CD4-positive, alpha-beta T cell (primary cell): ENCODE measurements at regions not wholly inside any gene's neighbourhood (a gene's known extent, or its start where the extent isn't known, plus 50 kb on each side); places are given as distances from the start of the nearest gene placed in this dataset.

Source experiments
- ATAC-seq: fragments of 200-7000 bp; cut with Tn5 transposase; one replicate; pipeline ENCODE4 v1.10.0; 2022; ENCODE audit warnings: mild to moderate bottlenecking; ENCODE audit not compliant: poor library complexity
- CTCF ChIA-PET: fragments of 350-600 bp; sonication (Branson Sonifier 250); formaldehyde crosslinking; loops from one replicate; lab custom pipeline; 2021; ENCODE audit warnings: antibody characterized with exemption, inconsistent platforms; lab: Charles Lee
- POLR2A ChIA-PET: fragments of 350-600 bp; sonication (Branson Sonifier 250); formaldehyde crosslinking; loops from one replicate; lab custom pipeline; 2021; ENCODE audit warnings: antibody characterized with exemption, inconsistent platforms; lab: Charles Lee
- DNase-seq, 14 experiments: peaks; one replicate each; pipeline ENCODE4 v3.0.0-alpha.2; 2013 to 2020; ENCODE audit warnings: mixed read lengths in 2 of 14
- H3K27ac ChIP-seq, 2 donors: one replicate each; pipeline versions ENCODE4 v1.5.1 to v1.7.0; 2013; ENCODE audit warnings: low read length in 2 of 2, low read depth in 1 of 2, mild to moderate bottlenecking in 1 of 2
- H3K27me3 ChIP-seq, 2 experiments: 1 replicate in 1 of 2; 2 replicates in 1 of 2; pipeline versions ENCODE4 v1.6.1 to v1.7.0; 2013; ENCODE audit warnings: low read length in 2 of 2, control low read depth in 1 of 2, mild to moderate bottlenecking in 1 of 2, moderate library complexity in 1 of 2; ENCODE audit not compliant: insufficient read depth in 2 of 2, control insufficient read depth in 1 of 2
- H3K36me3 ChIP-seq: one replicate; pipeline ENCODE4 v1.6.1; 2013; ENCODE audit warnings: low read length, control low read depth; ENCODE audit not compliant: insufficient read depth
- H3K4me1 ChIP-seq: one replicate; pipeline ENCODE4 v1.6.1; 2013; ENCODE audit warnings: low read length, control low read depth; ENCODE audit not compliant: insufficient read depth
- H3K4me3 ChIP-seq: one replicate; pipeline ENCODE4 v1.5.1; 2013; ENCODE audit warnings: mild to moderate bottlenecking, low read length, moderate library complexity
- H3K9me3 ChIP-seq, 2 experiments: 1 replicate in 1 of 2; 2 replicates in 1 of 2; pipeline versions ENCODE4 v1.6.1 to v1.7.0; 2013; ENCODE audit warnings: low read length in 2 of 2, mild to moderate bottlenecking in 2 of 2, control low read depth in 1 of 2, moderate library complexity in 1 of 2; ENCODE audit not compliant: control insufficient read depth in 1 of 2, insufficient read depth in 1 of 2
- H3K27ac Mint-ChIP-seq: one replicate; pipeline ENCODE4 v1.8.0; 2020; ENCODE audit warnings: mixed read lengths
- H3K27me3 Mint-ChIP-seq: one replicate; pipeline ENCODE4 v1.8.0; 2021; ENCODE audit warnings: mixed read lengths
- H3K36me3 Mint-ChIP-seq: one replicate; pipeline ENCODE4 v1.8.0; 2021; ENCODE audit warnings: low read depth, mixed read lengths
- H3K4me1 Mint-ChIP-seq: one replicate; pipeline ENCODE4 v1.8.0; 2021; ENCODE audit warnings: low read depth, mixed read lengths
- H3K4me3 Mint-ChIP-seq: one replicate; pipeline ENCODE4 v1.8.0; 2020; ENCODE audit warnings: mild to moderate bottlenecking, mixed read lengths
- H3K9me3 Mint-ChIP-seq: one replicate; pipeline ENCODE4 v1.8.0; 2020; ENCODE audit warnings: mixed read lengths
- CTCF ChIP-seq: fragments of 200-600 bp; IDR thresholded peaks from one replicate; pipeline ENCODE4 v1.8.0; 2022; ENCODE audit warnings: antibody characterized with exemption, mild to moderate bottlenecking
- intact Hi-C, 2 experiments: fragments of 100-400 bp; cut with DNase I in 1 of 2; cut with micrococcal nuclease in 1 of 2; formaldehyde crosslinking; loops; one replicate each; pipeline versions ENCODE4 v1.15.1 to v1.9.0; 2023 to 2025; cut with DNase I, micrococcal nuclease

GRCh38 chr6:135575629-135576028, 78.1 kb upstream of the AHI1 start:
- ChIA-PET POLR2A (no interaction called here), CTCF (no interaction called here)
- H3K4me1 ChIP-seq: no peaks in the 10 kb centered on the region
- TF ChIP-seq CTCF: no peak
- H3K27ac ChIP-seq: no peak overlapping the region
- H3K4me3 ChIP-seq: no peak overlapping the region
- DNase-seq: no peak
- no peaks in the 10 kb centered on the region for H3K9me3 ChIP-seq
- ATAC-seq: no peak
- H3K36me3 ChIP-seq: no peaks in the 10 kb centered on the region
- no peaks in the 10 kb centered on the region for H3K36me3 Mint-ChIP-seq
- H3K4me1 Mint-ChIP-seq: peaks cover 19% of the 10 kb centered on the region
- H3K27me3 ChIP-seq: no peaks in the 10 kb centered on the region
- no peaks in the 10 kb centered on the region for H3K9me3 Mint-ChIP-seq
- no peak overlapping the region for H3K27ac Mint-ChIP-seq
- H3K27me3 Mint-ChIP-seq: no peaks in the 10 kb centered on the region
- no peak overlapping the region for H3K4me3 Mint-ChIP-seq
- intact Hi-C loops: no loop called here

DNA sequence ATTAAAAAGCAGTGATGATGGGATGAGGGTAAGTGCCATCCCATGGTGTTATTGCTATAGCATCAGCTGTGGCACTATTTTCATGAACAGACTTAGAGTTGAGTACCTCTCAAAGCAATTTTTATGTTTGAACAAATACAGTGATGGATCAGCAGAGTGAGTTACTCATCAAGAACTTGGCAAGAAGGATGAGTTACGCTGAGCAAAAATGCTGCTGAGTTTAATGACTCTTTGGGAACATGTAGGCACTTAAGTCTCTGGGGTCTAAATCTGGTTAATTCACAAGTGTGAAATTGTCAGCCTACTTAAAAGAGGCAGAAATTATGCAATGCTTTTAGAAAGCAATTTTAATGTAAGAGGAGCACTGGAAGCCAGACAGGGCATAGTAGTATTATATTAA, 78.5 kb upstream of the AHI1 start:
- H3K27ac Mint-ChIP-seq: no peak overlapping the region
- ATAC-seq (no peak), DNase-seq (no peak)
- TF ChIP-seq CTCF: no peak
- H3K36me3 Mint-ChIP-seq: no peaks in the 10 kb centered on the region
- H3K27ac ChIP-seq: no peak overlapping the region
- ChIA-PET CTCF (no interaction called here), POLR2A (no interaction called here)
- H3K4me3 Mint-ChIP-seq: no peak overlapping the region
- no peaks in the 10 kb centered on the region for H3K27me3 ChIP-seq
- no peaks in the 10 kb centered on the region for H3K9me3 ChIP-seq
- no peaks in the 10 kb centered on the region for H3K9me3 Mint-ChIP-seq
- H3K27me3 Mint-ChIP-seq: no peaks in the 10 kb centered on the region
- H3K4me1 ChIP-seq: no peaks in the 10 kb centered on the region
- peaks cover 19% of the 10 kb centered on the region for H3K4me1 Mint-ChIP-seq
- H3K4me3 ChIP-seq: no peak overlapping the region
- intact Hi-C loops: no loop called here
- H3K36me3 ChIP-seq: no peaks in the 10 kb centered on the region

DNA sequence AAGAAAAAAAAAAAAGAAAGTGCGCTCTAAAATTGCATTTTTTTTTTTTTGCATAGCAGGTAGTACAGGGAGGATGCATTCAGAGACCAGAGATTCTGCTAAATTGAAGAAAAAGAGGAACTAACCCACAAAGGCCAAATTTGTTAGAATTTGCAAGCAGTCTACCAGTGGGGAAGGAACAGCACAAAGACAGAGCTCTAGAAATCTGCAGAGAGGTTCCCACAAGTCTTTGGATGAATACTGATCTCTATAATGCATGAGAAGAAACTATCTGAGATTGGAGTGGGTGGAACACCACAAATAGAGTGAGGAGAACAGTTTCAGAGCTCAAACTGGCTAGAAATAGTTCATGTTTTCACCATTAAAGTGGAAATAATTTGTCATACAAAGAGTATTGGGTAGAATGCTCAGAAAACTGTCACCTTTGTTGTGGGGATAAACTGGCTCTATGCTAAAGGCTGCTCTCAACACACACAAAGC, 79.6 kb upstream of the AHI1 start:
- no peak for TF ChIP-seq CTCF
- Histone ChIP-seq H3K27me3 (no peaks in the 10 kb centered on the region), H3K4me3 (no peak overlapping the region), H3K27ac (no peak overlapping the region), H3K9me3 (no peaks in the 10 kb centered on the region), H3K36me3 (no peaks in the 10 kb centered on the region), H3K4me1 (no peaks in the 10 kb centered on the region)
- no peak for DNase-seq
- ATAC-seq: no peak
- ChIA-PET POLR2A (no interaction called here), CTCF (interaction anchor here (1.2 kb wide), 1 partner anchor 9 kb away, joined by 3 read pairs; no protein-coding TSS in a partner anchor)
- intact Hi-C loops: no loop called here
- Mint-ChIP-seq H3K36me3 (no peaks in the 10 kb centered on the region), H3K4me1 (peaks cover 19% of the 10 kb centered on the region), H3K27ac (no peak overlapping the region), H3K4me3 (no peak overlapping the region), H3K27me3 (no peaks in the 10 kb centered on the region), H3K9me3 (no peaks in the 10 kb centered on the region)
